IMR-90 (cell line): ENCODE measurements at regions not wholly inside any gene's neighbourhood (a gene's known extent, or its start where the extent isn't known, plus 50 kb on each side); places are given as distances from the start of the nearest gene placed in this dataset.

Source experiments
- BHLHE40 ChIP-seq: fragments of 150-350 bp; IDR thresholded peaks from 2 replicates; pipeline ENCODE4 v1.6.1; 2016; ENCODE audit warnings: mild to moderate bottlenecking, low read depth, low read length
- CEBPB ChIP-seq: IDR thresholded peaks from 2 replicates; pipeline ENCODE4 v1.6.1; 2012; ENCODE audit warnings: low read depth, low read length, improper control_type of control experiment
- MAZ ChIP-seq: IDR thresholded peaks from 2 replicates; pipeline ENCODE4 v1.6.1; 2012; ENCODE audit warnings: low read depth, mild to moderate bottlenecking, low read length, improper control_type of control experiment, moderate library complexity, borderline replicate concordance
- NFE2L2 ChIP-seq: fragments of 150-350 bp; IDR thresholded peaks from 2 replicates; pipeline ENCODE4 v1.6.1; 2016; ENCODE audit warnings: low read depth, mild to moderate bottlenecking, low read length
- POLR2A ChIP-seq: IDR thresholded peaks from 2 replicates; pipeline ENCODE4 v1.6.1; 2012; ENCODE audit warnings: mild to moderate bottlenecking, low read depth, low read length
- RAD21 ChIP-seq: IDR thresholded peaks from 2 replicates; pipeline ENCODE4 v1.6.1; 2012; ENCODE audit warnings: low read length, improper control_type of control experiment
- RFX5 ChIP-seq: IDR thresholded peaks from 2 replicates; pipeline ENCODE4 v1.8.0; 2012; ENCODE audit warnings: low read depth, mild to moderate bottlenecking, low read length, moderate library complexity
- TF ChIP-seq, protein P1 (sequence below): conservative IDR thresholded peaks from 2 replicates; pipeline ENCODE4 v1.5.1; 2012; ENCODE audit warnings: mild to moderate bottlenecking, low read depth, low read length, improper control_type of control experiment

DNA sequence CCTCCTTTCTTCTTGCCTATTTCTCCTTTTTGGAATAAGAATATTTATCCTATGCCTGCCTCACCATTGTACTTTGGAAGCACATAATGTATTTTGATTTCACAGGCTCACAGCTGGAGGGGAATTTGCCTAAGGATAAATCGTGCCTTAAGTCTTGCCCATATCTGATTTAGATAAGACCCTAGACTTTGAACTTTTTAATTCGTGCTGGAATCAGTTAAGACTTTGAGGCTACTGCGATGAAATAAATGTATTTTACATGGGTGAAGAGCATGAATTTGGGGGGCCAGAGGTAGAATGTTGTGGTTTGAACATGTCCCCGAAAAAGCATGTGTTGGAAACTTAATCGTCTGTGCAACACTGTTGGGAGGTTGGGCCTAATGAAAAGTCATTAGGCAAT lies 648.8 kb downstream of the EPHA7 start:
- TF ChIP-seq, protein P1, sequence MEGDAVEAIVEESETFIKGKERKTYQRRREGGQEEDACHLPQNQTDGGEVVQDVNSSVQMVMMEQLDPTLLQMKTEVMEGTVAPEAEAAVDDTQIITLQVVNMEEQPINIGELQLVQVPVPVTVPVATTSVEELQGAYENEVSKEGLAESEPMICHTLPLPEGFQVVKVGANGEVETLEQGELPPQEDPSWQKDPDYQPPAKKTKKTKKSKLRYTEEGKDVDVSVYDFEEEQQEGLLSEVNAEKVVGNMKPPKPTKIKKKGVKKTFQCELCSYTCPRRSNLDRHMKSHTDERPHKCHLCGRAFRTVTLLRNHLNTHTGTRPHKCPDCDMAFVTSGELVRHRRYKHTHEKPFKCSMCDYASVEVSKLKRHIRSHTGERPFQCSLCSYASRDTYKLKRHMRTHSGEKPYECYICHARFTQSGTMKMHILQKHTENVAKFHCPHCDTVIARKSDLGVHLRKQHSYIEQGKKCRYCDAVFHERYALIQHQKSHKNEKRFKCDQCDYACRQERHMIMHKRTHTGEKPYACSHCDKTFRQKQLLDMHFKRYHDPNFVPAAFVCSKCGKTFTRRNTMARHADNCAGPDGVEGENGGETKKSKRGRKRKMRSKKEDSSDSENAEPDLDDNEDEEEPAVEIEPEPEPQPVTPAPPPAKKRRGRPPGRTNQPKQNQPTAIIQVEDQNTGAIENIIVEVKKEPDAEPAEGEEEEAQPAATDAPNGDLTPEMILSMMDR, result no peak
- TF ChIP-seq POLR2A (no peak), BHLHE40 (no peak), RFX5 (no peak), NFE2L2 (no peak), RAD21 (no peak), CEBPB (no peak), MAZ (no peak)
